GM12801 (cell line): ENCODE measurements at regions not wholly inside any gene's neighbourhood (a gene's known extent, or its start where the extent isn't known, plus 50 kb on each side); places are given as distances from the start of the nearest gene placed in this dataset.

Experiments used
- CTCF ChIP-seq: IDR thresholded peaks from one replicate; pipeline ENCODE4 v1.5.1; 2011; ENCODE audit warnings: control low read depth; ENCODE audit not compliant: insufficient read length; ENCODE audit errors: extremely low read depth

GRCh38 chr2:121074293-121074932, 210.6 kb downstream of the TFCP2L1 start:
- TF ChIP-seq CTCF: no peak

- no peak for TF ChIP-seq CTCF
These were observed 209.9 kb downstream of the TFCP2L1 start for GRCh38 chr2:121075006-121075551.

- no peak for TF ChIP-seq CTCF
These were observed 209.1 kb downstream of the TFCP2L1 start for GRCh38 chr2:121075641-121076497.

- TF ChIP-seq CTCF: no peak
These were observed 208.5 kb downstream of the TFCP2L1 start for GRCh38 chr2:121076498-121076820.

- no peak for TF ChIP-seq CTCF
These were observed 208.0 kb downstream of the TFCP2L1 start for GRCh38 chr2:121076885-121077549.

GRCh38 chr2:121078899-121079298, 206.1 kb downstream of the TFCP2L1 start:
- no peak for TF ChIP-seq CTCF
